ENCODE measurements at regions not wholly inside any gene's neighbourhood (a gene's known extent, or its start where the extent isn't known, plus 50 kb on each side); places are given as distances from the start of the nearest gene placed in this dataset.

GRCh38 chr15:91698241-91698640 is 155.3 kb upstream of the SLCO3A1 start:
- Mint-ChIP-seq H3K27ac (ENCODE audit: unreplicated experiment) (no peak overlapping the region), H3K9me3 (no peaks in the 10 kb centered on the region), H3K4me3 (no peak overlapping the region), H3K27me3 (ENCODE audit: low read depth) (no peaks in the 10 kb centered on the region), H3K36me3 (ENCODE audit: low read depth) (no peaks in the 10 kb centered on the region), H3K4me1 (peaks cover 40% of the 10 kb centered on the region)
- DNase-seq (ENCODE audit: low read depth, low spot score), result no peak
- no peak for TF ChIP-seq CTCF (conservative IDR thresholded peaks at IDR 0.05)

GRCh38 chr15:91699741-91700140 is 153.8 kb upstream of the SLCO3A1 start:
- DNase-seq (ENCODE audit: low read depth, low spot score), result no peak
- Mint-ChIP-seq H3K36me3 (ENCODE audit: low read depth) (no peaks in the 10 kb centered on the region), H3K9me3 (no peaks in the 10 kb centered on the region), H3K4me3 (no peak overlapping the region), H3K4me1 (peaks cover 27% of the 10 kb centered on the region), H3K27me3 (ENCODE audit: low read depth) (no peaks in the 10 kb centered on the region), H3K27ac (ENCODE audit: unreplicated experiment) (no peak overlapping the region)
- TF ChIP-seq CTCF (conservative IDR thresholded peaks at IDR 0.05), result no peak

GRCh38 chr15:91703274-91703673 is 150.2 kb upstream of the SLCO3A1 start:
- Mint-ChIP-seq H3K4me3 (no peak overlapping the region), H3K9me3 (peaks cover 2% of the 10 kb centered on the region), H3K27ac (ENCODE audit: unreplicated experiment) (no peak overlapping the region), H3K27me3 (ENCODE audit: low read depth) (no peaks in the 10 kb centered on the region), H3K36me3 (ENCODE audit: low read depth) (no peaks in the 10 kb centered on the region), H3K4me1 (peaks cover 16% of the 10 kb centered on the region)
- no peak for TF ChIP-seq CTCF (conservative IDR thresholded peaks at IDR 0.05)
- no peak for DNase-seq (ENCODE audit: low read depth, low spot score)

GRCh38 chr15:91704343-91704742 is 149.2 kb upstream of the SLCO3A1 start:
- Mint-ChIP-seq H3K36me3 (ENCODE audit: low read depth) (no peaks in the 10 kb centered on the region), H3K4me1 (peaks cover 16% of the 10 kb centered on the region), H3K27me3 (ENCODE audit: low read depth) (peaks cover 3% of the 10 kb centered on the region), H3K4me3 (no peak overlapping the region), H3K9me3 (peaks cover 2% of the 10 kb centered on the region), H3K27ac (ENCODE audit: unreplicated experiment) (no peak overlapping the region)
- no peak for TF ChIP-seq CTCF (conservative IDR thresholded peaks at IDR 0.05)
- no peak for DNase-seq (ENCODE audit: low read depth, low spot score)

- no peak overlapping the region for H3K4me3 Mint-ChIP-seq
- peak; percentile 94 for TF ChIP-seq CTCF (conservative IDR thresholded peaks at IDR 0.05)
- H3K36me3 Mint-ChIP-seq (ENCODE audit: low read depth), result no peaks in the 10 kb centered on the region
- peaks cover 16% of the 10 kb centered on the region for H3K4me1 Mint-ChIP-seq
- H3K27ac Mint-ChIP-seq (ENCODE audit: unreplicated experiment), result peak overlapping the region; percentile 28
- peak; percentile 75 for DNase-seq (ENCODE audit: low read depth, low spot score)
- peaks cover 3% of the 10 kb centered on the region for H3K27me3 Mint-ChIP-seq (ENCODE audit: low read depth)
- peaks cover 2% of the 10 kb centered on the region for H3K9me3 Mint-ChIP-seq
Observed at GRCh38 chr15:91706322-91707032, 147.0 kb upstream of the SLCO3A1 start.

All from neural crest cell (in vitro differentiated cells).